ENCODE measurements at regions not wholly inside any gene's neighbourhood (a gene's known extent, or its start where the extent isn't known, plus 50 kb on each side); places are given as distances from the start of the nearest gene placed in this dataset.

GRCh38 chr2:196291873-196292800 lies 120.8 kb upstream of the STK17B start:
- H3K4me1 ChIP-seq: no peaks in the 10 kb centered on the region
- H3K36me3 ChIP-seq: no peaks in the 10 kb centered on the region
- H3K27me3 ChIP-seq: no peaks in the 10 kb centered on the region
- in situ Hi-C loops (cut with MboI; ENCODE audit: low pct_ligation_motif_present in 1 of 4, low pct_unique_long_range_greater_than_20kb in 1 of 4, low sequenced_read_pairs in 3 of 4): loop anchor here in 3 of 4 donors (10.0 to 25.0 kb wide), 3 partner anchors 163 to 470 kb away; no protein-coding TSS in a partner anchor
- H3K9me3 ChIP-seq: no peaks in the 10 kb centered on the region
- no peak overlapping the region for H3K27ac ChIP-seq
- TF ChIP-seq POLR2AphosphoS5 (IDR thresholded peaks at IDR 0.05): no peak
- TF ChIP-seq POLR2A (IDR thresholded peaks at IDR 0.05): no peak
- TF ChIP-seq EP300 (IDR thresholded peaks at IDR 0.05; ENCODE audit: low read depth): no peak
- TF ChIP-seq, protein P1, sequence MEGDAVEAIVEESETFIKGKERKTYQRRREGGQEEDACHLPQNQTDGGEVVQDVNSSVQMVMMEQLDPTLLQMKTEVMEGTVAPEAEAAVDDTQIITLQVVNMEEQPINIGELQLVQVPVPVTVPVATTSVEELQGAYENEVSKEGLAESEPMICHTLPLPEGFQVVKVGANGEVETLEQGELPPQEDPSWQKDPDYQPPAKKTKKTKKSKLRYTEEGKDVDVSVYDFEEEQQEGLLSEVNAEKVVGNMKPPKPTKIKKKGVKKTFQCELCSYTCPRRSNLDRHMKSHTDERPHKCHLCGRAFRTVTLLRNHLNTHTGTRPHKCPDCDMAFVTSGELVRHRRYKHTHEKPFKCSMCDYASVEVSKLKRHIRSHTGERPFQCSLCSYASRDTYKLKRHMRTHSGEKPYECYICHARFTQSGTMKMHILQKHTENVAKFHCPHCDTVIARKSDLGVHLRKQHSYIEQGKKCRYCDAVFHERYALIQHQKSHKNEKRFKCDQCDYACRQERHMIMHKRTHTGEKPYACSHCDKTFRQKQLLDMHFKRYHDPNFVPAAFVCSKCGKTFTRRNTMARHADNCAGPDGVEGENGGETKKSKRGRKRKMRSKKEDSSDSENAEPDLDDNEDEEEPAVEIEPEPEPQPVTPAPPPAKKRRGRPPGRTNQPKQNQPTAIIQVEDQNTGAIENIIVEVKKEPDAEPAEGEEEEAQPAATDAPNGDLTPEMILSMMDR (IDR thresholded peaks at IDR 0.05): no peak
- 86% methylated on average over 4 to 16 of the region's 16 CpGs for WGBS, 2 donors (ENCODE audit: low coverage in 1 of 2)
- no peak overlapping the region for H3K4me3 ChIP-seq
- DNase-seq: no peak
- intact Hi-C loops (cut with DNase I; ENCODE audit: low total_unique reads): no loop called here

DNA sequence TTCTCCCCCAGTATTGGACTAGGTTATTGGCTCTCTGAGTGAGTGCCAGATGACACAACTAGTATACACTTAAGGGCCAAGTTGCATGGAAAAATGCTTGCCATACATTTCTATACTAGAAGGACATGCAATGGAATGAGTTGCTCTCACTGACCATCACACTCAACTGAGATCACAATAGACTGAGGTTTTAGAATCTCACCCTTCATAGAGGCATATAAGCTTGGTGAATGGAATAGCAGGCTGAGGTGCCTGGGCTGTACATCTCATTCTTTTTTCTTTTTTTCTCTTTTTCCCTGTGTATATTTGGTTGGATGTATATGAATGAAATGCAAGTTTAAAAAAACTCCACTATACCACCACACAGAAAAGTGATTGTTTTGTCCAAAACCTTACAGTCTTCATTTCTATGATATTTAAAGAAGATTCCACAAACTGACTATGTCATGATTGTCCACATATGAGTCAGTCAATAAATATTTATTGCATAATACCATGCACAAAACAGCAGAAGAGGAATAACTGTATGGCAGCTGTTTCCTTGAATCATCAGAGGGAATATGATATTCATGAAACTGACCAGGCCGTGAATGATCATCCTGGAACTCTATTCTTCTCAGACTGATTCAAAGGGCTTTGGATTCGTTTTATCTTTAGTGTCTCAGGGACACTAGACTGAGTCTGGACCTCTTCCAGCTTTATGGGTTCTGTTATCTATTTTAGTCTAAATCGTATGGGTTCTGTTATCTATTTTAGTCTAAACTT lies 122.6 kb upstream of the STK17B start:
- no peaks in the 10 kb centered on the region for H3K36me3 ChIP-seq
- WGBS, 2 donors (ENCODE audit: low coverage in 1 of 2): 46 to 58% methylated on average over 3 of the region's 3 CpGs
- no peak for DNase-seq

DNA sequence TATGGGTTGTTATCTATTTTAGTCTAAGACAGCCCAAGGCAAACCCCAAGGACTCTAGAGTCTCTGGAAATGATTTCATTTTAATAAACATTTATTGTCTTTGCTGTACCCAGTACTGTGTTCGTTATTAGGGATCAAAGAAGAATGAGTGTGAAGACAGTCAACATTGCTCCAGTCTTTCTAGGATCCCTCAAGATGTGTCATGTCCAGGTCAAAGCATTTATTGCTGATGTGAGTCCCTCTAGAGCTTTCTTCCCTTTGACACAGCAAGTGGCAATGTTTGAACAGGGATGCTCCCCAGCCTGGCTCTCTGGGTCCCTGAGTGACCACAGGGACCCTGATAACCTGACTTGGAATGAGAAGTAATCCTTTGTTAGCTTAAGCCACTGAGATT lies 123.1 kb upstream of the STK17B start:
- H3K4me3 ChIP-seq: no peak overlapping the region
- intact Hi-C loops (cut with DNase I; ENCODE audit: low total_unique reads) (no loop called here), in situ Hi-C loops (cut with MboI; ENCODE audit: low pct_ligation_motif_present in 1 of 4, low pct_unique_long_range_greater_than_20kb in 1 of 4, low sequenced_read_pairs in 3 of 4) (loop anchor here in 3 of 4 donors (10.0 to 25.0 kb wide), 3 partner anchors 160 to 468 kb away; no protein-coding TSS in a partner anchor)
- no peaks in the 10 kb centered on the region for H3K27me3 ChIP-seq
- WGBS, 2 donors (ENCODE audit: low coverage in 1 of 2): 57 to 58% methylated on average over 1 of the region's 1 CpG
- TF ChIP-seq POLR2AphosphoS5 (IDR thresholded peaks at IDR 0.05) (no peak), EP300 (IDR thresholded peaks at IDR 0.05; ENCODE audit: low read depth) (no peak), POLR2A (IDR thresholded peaks at IDR 0.05) (no peak)
- TF ChIP-seq, protein P1 (IDR thresholded peaks at IDR 0.05): no peak
- no peak overlapping the region for H3K27ac ChIP-seq
- no peaks in the 10 kb centered on the region for H3K9me3 ChIP-seq
- H3K36me3 ChIP-seq: no peaks in the 10 kb centered on the region
- no peaks in the 10 kb centered on the region for H3K4me1 ChIP-seq
- DNase-seq: no peak

More for the DNA sequence above, 122.6 kb upstream of the STK17B start:
- TF ChIP-seq POLR2A (IDR thresholded peaks at IDR 0.05) (no peak), POLR2AphosphoS5 (IDR thresholded peaks at IDR 0.05) (no peak), EP300 (IDR thresholded peaks at IDR 0.05; ENCODE audit: low read depth) (no peak)
- TF ChIP-seq, protein P1 (IDR thresholded peaks at IDR 0.05): no peak
- intact Hi-C loops (cut with DNase I; ENCODE audit: low total_unique reads): no loop called here
- Histone ChIP-seq H3K4me3 (no peak overlapping the region), H3K4me1 (no peaks in the 10 kb centered on the region), H3K27me3 (no peaks in the 10 kb centered on the region), H3K27ac (no peak overlapping the region), H3K9me3 (no peaks in the 10 kb centered on the region)
- in situ Hi-C loops (cut with MboI; ENCODE audit: low pct_ligation_motif_present in 1 of 4, low pct_unique_long_range_greater_than_20kb in 1 of 4, low sequenced_read_pairs in 3 of 4): loop anchor here in 3 of 4 donors (10.0 to 25.0 kb wide), 3 partner anchors 161 to 468 kb away; no protein-coding TSS in a partner anchor

DNA sequence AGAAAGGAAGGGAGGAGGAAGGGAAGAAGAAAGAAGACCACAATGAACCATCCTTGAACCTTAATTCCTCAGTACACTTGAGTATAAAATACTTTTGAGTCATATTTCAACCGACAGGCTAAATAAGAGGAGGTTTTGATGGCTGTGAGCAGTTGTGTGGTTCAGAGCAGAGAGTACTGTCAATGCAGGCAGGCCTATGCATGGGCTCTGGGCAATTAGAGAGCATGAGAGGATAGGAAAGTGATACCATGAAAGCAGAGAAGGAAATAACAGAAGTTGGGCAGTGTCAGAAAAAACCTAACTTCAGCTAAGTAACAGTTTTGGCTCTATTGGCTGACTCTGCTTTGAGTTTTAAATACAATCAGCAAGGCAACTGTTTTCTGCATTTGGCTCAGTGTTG lies 123.6 kb upstream of the STK17B start:
- 77 to 80% methylated on average over 1 of the region's 1 CpG for WGBS, 2 donors (ENCODE audit: low coverage in 1 of 2)
- in situ Hi-C loops (cut with MboI; ENCODE audit: low pct_ligation_motif_present in 1 of 4, low pct_unique_long_range_greater_than_20kb in 1 of 4, low sequenced_read_pairs in 3 of 4): loop anchor here in 3 of 4 donors (10.0 to 25.0 kb wide), 3 partner anchors 160 to 467 kb away; no protein-coding TSS in a partner anchor
- intact Hi-C loops (cut with DNase I; ENCODE audit: low total_unique reads): no loop called here
- Histone ChIP-seq H3K4me1 (no peaks in the 10 kb centered on the region), H3K27me3 (no peaks in the 10 kb centered on the region), H3K36me3 (no peaks in the 10 kb centered on the region), H3K27ac (no peak overlapping the region), H3K4me3 (no peak overlapping the region), H3K9me3 (no peaks in the 10 kb centered on the region)
- no peak for DNase-seq
- TF ChIP-seq, protein P1 (IDR thresholded peaks at IDR 0.05): no peak
- TF ChIP-seq EP300 (IDR thresholded peaks at IDR 0.05; ENCODE audit: low read depth) (no peak), POLR2AphosphoS5 (IDR thresholded peaks at IDR 0.05) (no peak), POLR2A (IDR thresholded peaks at IDR 0.05) (no peak)

Measured in transverse colon (tissue), 4 donors.